ENCODE measurements at regions not wholly inside any gene's neighbourhood (a gene's known extent, or its start where the extent isn't known, plus 50 kb on each side); places are given as distances from the start of the nearest gene placed in this dataset.
A peak's percentile ranks its signal among the peaks of the same experiment; 100 is the strongest.
"Not testable (repeated sequence)": the region's sequence is repeated elsewhere in the genome, so short reads cannot be mapped to it uniquely, and the experiment has no call there.

GRCh38 chr3:15851735-15852134 lies 54.0 kb upstream of the ANKRD28 start:
- no peak for DNase-seq (ENCODE audit: low read depth)

DNA sequence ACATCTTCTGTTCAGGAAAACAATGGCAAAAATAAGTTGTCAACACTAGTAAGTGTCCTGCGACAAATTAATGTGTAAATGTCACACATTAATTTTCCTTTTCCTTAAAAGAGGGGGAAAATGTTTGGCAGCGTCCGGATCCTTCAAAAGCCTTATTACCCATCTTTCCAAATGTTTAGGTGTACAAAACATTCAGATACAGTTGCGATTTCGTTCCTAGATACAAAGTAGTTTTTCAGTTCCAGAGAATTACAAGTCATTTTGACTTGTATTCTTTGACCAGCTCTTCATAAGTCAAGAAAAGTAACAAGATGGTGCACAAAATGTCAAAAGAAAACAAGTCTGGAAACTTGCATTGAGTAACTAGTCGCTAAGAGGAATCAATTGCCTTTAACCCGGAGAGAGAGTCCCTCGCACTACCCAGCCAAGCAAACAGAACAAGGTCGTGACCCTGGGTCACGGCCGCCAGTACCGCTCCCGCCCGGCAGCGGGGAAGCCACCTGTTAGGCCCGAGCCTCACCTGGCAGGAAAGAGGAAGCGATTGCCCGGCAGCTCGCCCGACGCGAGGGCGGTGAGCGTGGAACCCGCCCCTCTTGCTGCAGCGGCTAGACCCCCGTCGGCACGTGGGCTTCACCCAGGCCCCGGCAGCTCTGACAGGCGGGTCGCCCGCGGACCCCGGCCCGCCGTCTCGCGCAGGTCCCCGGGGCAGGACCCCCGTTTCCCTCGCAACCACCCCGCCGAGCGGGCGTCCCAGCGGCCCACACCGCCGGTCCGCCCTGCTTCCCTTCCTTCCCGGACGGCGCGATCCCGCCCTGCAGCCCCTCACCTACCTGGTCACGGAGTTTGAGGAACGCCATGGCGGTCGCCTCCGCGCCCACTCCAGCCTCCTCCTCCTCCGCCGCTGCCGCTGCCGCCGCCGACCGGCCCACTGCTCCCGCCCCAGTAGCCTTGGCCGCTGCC lies 61.0 kb upstream of the ANKRD28 start:
- peak; percentile 48 for DNase-seq (ENCODE audit: low read depth)

DNA sequence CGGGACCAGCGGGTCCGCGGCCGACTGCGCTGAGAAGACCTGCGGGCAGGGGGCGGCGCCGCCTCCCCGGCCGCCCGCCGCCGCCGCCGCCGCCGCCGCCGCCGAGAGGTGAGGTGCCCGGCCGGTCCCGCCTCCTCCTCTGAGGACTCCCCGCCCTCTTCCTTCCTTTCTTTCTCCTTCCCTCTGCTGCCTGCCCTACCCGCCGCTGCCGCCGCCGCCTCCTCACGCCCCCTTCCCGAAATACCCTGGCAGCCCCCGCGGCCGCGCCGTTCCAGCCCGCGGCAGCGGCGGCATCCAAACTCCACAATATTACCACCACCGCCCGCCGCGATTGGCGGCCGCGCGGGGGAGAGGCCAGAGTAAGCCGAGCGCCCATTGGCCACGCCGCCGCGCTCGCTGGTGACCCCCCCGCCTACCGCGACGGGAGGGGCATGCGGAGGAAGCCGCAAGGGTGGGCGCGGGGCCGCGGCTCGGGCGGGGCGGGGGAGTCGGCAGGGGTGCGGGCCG lies 61.8 kb upstream of the ANKRD28 start:
- peak; percentile 77 for DNase-seq (ENCODE audit: low read depth)

GRCh38 chr3:15860014-15860934 lies 62.5 kb upstream of the ANKRD28 start:
- DNase-seq (ENCODE audit: low read depth): no peak

- DNase-seq (ENCODE audit: low read depth): no peak
Measured at GRCh38 chr3:15861163-15861562, 63.4 kb upstream of the ANKRD28 start.

DNA sequence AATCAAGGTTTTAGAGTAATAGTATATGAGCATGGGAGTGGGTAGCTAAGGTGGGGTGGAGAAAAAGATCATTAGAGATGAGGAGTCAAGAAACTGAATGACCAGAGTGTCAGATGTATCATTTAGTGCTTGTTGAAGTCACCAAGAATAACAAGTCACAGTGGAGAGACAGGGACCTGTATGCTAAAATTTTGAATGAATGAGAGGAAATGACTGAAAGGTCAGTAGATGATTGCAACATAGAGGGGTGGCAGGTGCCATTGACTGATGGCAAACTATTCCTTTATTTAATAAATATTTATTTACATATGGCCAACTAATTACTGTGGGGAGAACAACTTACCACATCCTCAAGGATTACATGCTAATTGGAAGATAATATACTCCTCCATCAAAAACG lies 75.0 kb upstream of the ANKRD28 start:
- no peak for DNase-seq (ENCODE audit: low read depth)

DNA sequence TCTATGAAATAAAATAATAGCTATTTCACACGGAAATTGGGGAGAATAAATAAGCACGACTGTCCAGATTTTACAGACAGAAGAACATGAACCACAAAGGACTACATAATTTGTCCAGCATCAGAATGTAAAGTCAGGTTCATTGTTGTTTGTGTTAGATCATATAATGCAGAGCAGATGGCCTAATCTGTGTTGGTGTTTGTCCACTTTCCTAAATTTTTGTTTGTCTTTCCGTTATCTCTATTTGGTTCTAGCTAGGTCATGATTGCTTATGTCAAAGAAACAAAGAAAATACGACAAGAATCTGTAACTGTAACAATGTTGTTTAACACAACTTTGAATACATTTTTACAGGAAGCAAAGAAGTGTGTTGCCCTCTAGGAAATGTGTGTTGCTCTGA lies 75.6 kb upstream of the ANKRD28 start:
- DNase-seq (ENCODE audit: low read depth): no peak

DNA sequence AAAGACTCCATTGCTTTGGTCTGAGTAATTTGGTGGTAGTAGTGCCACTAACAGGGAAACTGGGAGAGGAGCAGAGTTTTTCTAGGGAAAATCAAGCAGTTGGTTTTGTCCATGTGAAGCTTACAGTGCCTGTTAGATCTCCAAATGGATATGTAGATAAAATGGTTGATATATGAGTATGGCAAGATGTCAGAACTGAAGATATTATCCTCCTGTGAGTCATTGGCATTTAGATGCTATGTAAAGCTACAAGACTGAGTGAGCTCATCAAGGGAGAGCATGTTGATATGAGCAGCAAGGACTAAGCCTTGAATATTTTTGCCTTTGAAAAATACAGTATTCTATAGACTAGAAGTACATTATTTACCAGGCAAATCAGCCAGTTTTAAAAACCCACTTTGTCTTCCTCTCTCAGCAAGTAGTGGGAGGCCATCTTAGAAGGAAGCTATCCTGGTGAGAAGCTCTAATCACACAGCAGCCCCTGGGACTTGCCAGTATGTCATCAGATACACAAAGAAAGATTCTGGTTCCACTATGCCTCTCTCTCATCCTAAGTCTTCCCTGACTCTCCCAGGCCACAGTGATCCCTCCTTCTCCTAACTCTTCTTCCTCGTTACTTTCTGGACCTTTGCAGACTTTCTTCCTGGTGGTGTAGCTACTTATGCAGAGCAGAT lies 77.4 kb upstream of the ANKRD28 start:
- DNase-seq (ENCODE audit: low read depth): no peak

DNA sequence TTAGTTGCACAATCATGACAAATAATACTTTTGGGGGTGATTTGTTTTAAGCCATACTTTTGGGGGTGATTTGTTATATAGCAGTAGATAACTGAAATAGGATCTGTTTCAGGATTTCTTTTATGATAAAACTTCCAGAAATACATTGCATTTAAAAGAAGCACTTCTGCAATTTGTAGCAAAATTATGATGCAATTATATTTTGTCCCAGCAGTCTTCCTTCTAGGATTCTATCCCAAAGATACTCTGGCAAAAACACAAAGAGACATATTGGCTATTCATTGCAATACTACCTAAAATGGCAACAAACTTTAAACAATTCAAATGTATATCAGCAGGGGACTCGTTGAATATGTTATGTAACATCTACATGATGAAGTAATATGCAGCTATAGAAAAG lies 78.9 kb upstream of the ANKRD28 start:
- DNase-seq (ENCODE audit: low read depth): no peak

DNA sequence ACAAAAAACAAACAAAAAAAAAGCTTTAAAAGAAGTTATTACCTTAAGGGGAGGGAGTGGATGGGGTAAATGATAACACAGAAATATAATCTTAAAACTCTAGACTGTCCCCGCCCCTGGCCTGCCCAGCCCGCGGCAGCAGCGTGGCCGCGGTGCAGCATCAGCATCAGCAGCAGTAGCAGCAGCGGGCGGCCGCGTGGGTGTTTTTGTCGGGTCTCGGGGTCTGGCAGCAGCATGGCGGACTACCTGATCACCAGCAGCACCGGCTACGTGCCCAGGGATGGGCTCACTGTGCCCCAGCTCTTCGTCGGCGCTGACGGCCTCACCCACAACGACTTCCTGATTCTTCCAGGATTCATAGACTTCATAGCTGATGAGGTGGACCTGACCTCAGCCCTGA lies 80.0 kb upstream of the ANKRD28 start:
- no peak for DNase-seq (ENCODE audit: low read depth)

GRCh38 chr3:15879787-15880186 lies 82.0 kb upstream of the ANKRD28 start:
- DNase-seq (ENCODE audit: low read depth): not testable (repeated sequence)

GRCh38 chr3:15882577-15882976 lies 84.8 kb upstream of the ANKRD28 start:
- no peak for DNase-seq (ENCODE audit: low read depth)

DNA sequence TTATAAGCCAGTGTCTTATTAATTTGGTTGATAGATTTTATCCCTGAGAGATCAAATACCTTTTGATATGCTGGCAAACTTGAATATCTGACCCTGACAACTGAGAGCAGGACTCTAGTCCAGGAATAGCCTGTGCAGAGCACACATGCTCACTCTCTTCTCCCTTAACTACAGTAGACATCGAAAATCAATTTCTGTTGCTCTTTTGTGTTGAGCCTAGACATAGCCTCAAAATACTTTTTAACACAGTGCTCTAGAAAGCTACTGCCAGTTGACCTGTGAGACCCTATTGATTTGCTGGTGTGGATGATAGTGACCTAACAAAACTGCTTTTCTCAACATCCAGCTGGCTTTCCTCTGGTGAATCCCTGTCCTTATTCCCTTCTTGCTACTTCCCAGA lies 86.4 kb upstream of the ANKRD28 start:
- DNase-seq (ENCODE audit: low read depth): no peak

DNA sequence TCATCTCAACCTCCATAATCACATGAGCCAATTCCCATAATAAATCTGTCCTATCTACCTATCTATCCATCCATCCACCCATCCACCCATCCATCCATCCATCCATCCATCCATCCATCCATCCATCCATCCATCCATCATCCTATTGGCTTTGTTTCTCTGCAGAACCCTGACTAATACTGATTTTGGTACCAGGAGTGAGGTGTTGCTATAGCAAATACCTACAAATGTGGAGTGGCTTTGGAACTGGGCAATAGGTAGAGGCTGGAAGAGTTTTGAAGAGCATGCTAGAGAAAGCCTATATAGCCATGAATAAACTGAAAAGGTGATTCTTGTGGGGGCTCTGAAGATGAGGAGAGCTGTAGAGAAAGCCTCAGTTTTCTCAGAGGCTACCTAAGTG lies 88.7 kb upstream of the ANKRD28 start:
- DNase-seq (ENCODE audit: low read depth): no peak

- DNase-seq (ENCODE audit: low read depth): no peak
Measured at GRCh38 chr3:15887261-15887660, 89.5 kb upstream of the ANKRD28 start.

- no peak for DNase-seq (ENCODE audit: low read depth)
Measured at GRCh38 chr3:15889936-15890335, 92.2 kb upstream of the ANKRD28 start.

DNA sequence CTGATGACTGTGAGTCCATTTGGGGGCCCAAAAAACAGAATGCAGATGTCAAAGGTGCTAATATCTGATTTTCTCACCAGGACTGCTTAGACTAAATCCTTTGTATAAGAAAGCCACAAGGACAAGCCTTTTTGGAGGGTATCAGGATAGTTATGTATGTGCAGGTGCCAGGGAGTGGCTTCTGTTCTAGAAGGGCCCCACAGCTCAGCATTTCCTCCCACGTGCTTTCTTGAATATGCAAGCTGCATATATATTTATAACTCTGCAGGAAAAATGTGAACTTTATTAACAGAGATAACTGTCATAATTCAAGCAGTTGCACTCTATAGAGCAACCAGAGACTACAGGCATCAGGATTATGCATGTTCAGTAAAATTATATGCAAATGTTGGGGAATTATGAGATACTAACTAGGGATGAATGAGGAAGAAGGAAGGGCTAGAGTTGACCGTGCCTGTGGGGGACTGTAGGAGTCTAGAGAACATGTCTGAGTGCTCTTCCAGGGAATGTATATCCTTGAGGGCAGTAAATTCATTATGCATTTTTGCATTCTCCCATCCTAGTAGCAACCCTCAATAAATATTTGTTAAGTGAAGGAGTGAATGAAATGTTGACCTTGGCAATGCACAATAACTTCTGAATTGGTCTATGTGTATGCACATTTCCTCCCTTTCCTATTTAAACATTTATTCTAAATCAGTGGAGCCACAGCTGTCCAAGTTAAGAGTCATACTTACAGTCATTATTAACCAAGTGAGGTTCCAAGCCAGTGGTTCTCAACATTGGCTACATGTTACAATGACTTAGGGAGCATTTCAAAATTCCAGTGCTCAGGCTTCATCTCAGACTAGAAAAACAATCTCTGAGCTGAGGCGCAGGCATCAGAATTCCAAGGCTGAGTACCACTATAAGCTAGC lies 94.8 kb upstream of the ANKRD28 start:
- no peak for DNase-seq (ENCODE audit: low read depth)

DNA sequence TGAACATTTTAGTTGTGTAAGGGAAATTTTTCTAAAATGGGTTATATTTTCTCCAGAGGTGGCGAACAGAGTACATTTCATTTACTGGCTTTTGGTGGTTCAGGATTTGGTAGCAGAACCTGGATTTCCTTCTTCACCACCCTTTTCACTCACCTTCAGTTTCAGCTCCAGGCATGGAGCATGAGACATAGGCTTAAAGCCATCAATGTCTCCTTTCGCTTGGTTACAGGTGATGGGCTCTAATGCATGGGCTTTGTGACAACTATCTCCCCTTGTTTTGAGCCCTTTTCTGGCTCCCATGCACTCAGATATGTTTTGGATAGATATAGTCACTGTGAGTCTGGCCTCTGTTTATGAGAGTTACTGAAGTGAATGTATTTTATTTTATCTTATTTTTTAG lies 96.6 kb upstream of the ANKRD28 start:
- no peak for DNase-seq (ENCODE audit: low read depth)

DNA sequence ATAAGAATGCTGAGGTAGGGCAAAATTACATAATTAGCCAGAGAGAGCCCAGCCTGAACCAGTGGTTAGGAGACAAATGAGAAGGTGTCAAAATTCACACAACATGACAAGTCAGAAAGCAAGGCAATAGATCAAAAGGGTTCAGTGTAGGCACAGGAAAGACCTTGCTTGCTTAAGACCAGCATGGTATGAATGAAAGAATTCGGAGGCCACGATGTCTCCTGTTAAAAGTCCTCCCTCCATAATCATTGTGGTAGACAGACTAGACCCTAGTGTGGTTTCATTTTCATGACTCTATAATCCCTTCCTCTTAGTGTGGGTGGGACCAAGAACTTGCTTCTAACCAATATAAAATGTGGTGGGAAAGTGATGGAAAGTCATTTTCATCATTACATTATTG lies 98.7 kb upstream of the ANKRD28 start:
- DNase-seq (ENCODE audit: low read depth): no peak

DNA sequence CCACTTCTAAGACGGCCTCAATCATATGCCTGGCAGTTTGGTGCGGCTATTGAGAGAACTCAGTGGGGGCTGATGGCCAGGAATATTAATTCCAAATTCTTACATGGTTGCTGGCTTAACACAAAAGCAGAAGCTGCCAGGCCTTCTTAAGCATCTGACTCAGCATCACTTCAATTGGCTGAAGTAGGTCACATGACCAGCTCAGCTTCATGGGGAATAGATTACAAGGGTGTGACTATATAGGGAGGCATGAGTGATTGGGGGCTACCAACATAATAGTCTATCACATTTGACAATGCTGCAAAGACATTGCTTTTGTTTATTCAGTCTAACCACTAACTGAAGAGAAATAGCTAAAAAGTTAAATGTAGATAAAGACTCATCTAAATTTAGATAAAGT lies 101.6 kb upstream of the ANKRD28 start:
- no peak for DNase-seq (ENCODE audit: low read depth)

DNA sequence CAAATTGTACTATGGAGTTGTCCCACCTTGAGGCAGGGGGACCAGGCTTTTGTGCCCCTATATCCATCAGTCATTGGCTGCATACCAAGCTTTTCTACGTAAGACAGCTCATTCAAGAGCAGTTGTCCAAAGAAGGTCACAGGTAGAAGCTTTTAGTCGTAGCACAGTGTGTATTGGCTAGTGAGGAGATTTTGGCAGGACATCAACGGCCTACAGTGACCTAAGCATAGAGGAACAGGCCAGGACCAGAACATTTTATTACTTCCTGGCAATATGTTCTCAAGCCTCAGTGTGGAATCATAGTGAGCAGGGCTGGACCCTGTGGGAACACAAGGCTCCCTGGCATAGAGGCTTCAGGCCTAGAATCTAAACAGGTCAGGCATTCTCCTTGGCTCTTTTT lies 105.4 kb upstream of the ANKRD28 start:
- no peak for DNase-seq (ENCODE audit: low read depth)
